ENCODE measurements at regions not wholly inside any gene's neighbourhood (a gene's known extent, or its start where the extent isn't known, plus 50 kb on each side); places are given as distances from the start of the nearest gene placed in this dataset.

- TF ChIP-seq CSRNP3 (CRISPR knock-in tag; IDR thresholded peaks at IDR 0.05): no peak
These were observed 214.3 kb downstream of the FAT4 start (continued) for GRCh38 chr4:125529071-125529470.

DNA sequence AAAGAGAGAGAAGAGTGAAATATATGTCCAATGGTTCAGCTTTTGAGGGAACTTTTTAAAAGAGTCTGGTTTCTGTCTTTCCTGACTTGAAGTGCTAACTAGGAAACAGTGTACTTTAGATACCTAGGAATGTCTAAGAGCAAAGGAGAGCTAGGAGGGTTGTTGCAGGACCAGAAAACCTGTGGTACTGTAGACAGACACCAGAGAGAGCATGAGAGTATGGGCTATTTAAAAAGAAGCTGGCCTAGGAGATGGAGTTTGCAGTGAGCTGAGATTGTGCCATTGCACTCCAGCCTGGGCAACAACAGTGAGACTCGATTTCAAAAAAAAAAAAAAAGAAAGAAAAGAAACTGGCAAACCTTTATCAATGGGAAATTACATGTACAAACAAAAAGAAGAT lies 223.9 kb downstream of the FAT4 start:
- no peak for TF ChIP-seq TCF4 (CRISPR knock-in tag; IDR thresholded peaks at IDR 0.05; ENCODE audit: borderline replicate concordance)
- TF ChIP-seq BACH2 (CRISPR knock-in tag; IDR thresholded peaks at IDR 0.05; ENCODE audit: borderline replicate concordance): no peak
- no peak for TF ChIP-seq ZNF70 (CRISPR knock-in tag; IDR thresholded peaks at IDR 0.05)
- no peak for TF ChIP-seq ZNF565 (CRISPR knock-in tag; conservative IDR thresholded peaks at IDR 0.05; ENCODE audit: low read depth)
- TF ChIP-seq PPARA (CRISPR knock-in tag; IDR thresholded peaks at IDR 0.05; ENCODE audit: borderline replicate concordance): no peak
- TF ChIP-seq CSDC2 (CRISPR knock-in tag; IDR thresholded peaks at IDR 0.05): no peak
- no peak for TF ChIP-seq ZFP3 (CRISPR knock-in tag; IDR thresholded peaks at IDR 0.05)
- TF ChIP-seq TOX (CRISPR knock-in tag; IDR thresholded peaks at IDR 0.05; ENCODE audit: borderline replicate concordance): no peak
- no peak for TF ChIP-seq ARNTL (CRISPR knock-in tag; IDR thresholded peaks at IDR 0.05; ENCODE audit: borderline replicate concordance, low read depth)
- TF ChIP-seq, protein P1, sequence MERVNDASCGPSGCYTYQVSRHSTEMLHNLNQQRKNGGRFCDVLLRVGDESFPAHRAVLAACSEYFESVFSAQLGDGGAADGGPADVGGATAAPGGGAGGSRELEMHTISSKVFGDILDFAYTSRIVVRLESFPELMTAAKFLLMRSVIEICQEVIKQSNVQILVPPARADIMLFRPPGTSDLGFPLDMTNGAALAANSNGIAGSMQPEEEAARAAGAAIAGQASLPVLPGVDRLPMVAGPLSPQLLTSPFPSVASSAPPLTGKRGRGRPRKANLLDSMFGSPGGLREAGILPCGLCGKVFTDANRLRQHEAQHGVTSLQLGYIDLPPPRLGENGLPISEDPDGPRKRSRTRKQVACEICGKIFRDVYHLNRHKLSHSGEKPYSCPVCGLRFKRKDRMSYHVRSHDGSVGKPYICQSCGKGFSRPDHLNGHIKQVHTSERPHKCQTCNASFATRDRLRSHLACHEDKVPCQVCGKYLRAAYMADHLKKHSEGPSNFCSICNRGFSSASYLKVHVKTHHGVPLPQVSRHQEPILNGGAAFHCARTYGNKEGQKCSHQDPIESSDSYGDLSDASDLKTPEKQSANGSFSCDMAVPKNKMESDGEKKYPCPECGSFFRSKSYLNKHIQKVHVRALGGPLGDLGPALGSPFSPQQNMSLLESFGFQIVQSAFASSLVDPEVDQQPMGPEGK (CRISPR knock-in tag; IDR thresholded peaks at IDR 0.05; ENCODE audit: borderline replicate concordance): no peak
- no peak for TF ChIP-seq SNAI2 (CRISPR knock-in tag; IDR thresholded peaks at IDR 0.05)
- TF ChIP-seq CSRNP3 (CRISPR knock-in tag; IDR thresholded peaks at IDR 0.05): no peak
- no peak for TF ChIP-seq ZC3H10 (CRISPR knock-in tag; IDR thresholded peaks at IDR 0.05)
- TF ChIP-seq RARB (CRISPR knock-in tag; IDR thresholded peaks at IDR 0.05): no peak
- TF ChIP-seq ZFP30 (CRISPR knock-in tag; IDR thresholded peaks at IDR 0.05): no peak
- TF ChIP-seq POU6F1 (CRISPR knock-in tag; IDR thresholded peaks at IDR 0.05; ENCODE audit: borderline replicate concordance, low read depth): no peak
- TF ChIP-seq OSR1 (CRISPR knock-in tag; IDR thresholded peaks at IDR 0.05): no peak
- no peak for TF ChIP-seq GLIS3 (CRISPR knock-in tag; IDR thresholded peaks at IDR 0.05)
- TF ChIP-seq, protein P2, sequence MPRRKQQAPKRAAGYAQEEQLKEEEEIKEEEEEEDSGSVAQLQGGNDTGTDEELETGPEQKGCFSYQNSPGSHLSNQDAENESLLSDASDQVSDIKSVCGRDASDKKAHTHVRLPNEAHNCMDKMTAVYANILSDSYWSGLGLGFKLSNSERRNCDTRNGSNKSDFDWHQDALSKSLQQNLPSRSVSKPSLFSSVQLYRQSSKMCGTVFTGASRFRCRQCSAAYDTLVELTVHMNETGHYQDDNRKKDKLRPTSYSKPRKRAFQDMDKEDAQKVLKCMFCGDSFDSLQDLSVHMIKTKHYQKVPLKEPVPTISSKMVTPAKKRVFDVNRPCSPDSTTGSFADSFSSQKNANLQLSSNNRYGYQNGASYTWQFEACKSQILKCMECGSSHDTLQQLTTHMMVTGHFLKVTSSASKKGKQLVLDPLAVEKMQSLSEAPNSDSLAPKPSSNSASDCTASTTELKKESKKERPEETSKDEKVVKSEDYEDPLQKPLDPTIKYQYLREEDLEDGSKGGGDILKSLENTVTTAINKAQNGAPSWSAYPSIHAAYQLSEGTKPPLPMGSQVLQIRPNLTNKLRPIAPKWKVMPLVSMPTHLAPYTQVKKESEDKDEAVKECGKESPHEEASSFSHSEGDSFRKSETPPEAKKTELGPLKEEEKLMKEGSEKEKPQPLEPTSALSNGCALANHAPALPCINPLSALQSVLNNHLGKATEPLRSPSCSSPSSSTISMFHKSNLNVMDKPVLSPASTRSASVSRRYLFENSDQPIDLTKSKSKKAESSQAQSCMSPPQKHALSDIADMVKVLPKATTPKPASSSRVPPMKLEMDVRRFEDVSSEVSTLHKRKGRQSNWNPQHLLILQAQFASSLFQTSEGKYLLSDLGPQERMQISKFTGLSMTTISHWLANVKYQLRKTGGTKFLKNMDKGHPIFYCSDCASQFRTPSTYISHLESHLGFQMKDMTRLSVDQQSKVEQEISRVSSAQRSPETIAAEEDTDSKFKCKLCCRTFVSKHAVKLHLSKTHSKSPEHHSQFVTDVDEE (CRISPR knock-in tag; IDR thresholded peaks at IDR 0.05): no peak
- ATAC-seq: no peak

GRCh38 chr4:125539691-125540090 lies 224.9 kb downstream of the FAT4 start:
- no peak for ATAC-seq
- TF ChIP-seq TCF4 (CRISPR knock-in tag; IDR thresholded peaks at IDR 0.05; ENCODE audit: borderline replicate concordance): no peak
- no peak for TF ChIP-seq CSRNP3 (CRISPR knock-in tag; IDR thresholded peaks at IDR 0.05)
- no peak for TF ChIP-seq ZFP30 (CRISPR knock-in tag; IDR thresholded peaks at IDR 0.05)
- TF ChIP-seq TOX (CRISPR knock-in tag; IDR thresholded peaks at IDR 0.05; ENCODE audit: borderline replicate concordance): no peak
- TF ChIP-seq, protein P2 (CRISPR knock-in tag; IDR thresholded peaks at IDR 0.05): no peak
- TF ChIP-seq, protein P1 (CRISPR knock-in tag; IDR thresholded peaks at IDR 0.05; ENCODE audit: borderline replicate concordance): no peak
- no peak for TF ChIP-seq ARNTL (CRISPR knock-in tag; IDR thresholded peaks at IDR 0.05; ENCODE audit: borderline replicate concordance, low read depth)
- no peak for TF ChIP-seq ZNF8 (CRISPR knock-in tag; IDR thresholded peaks at IDR 0.05)
- TF ChIP-seq GLIS3 (CRISPR knock-in tag; IDR thresholded peaks at IDR 0.05): no peak
- no peak for TF ChIP-seq PPARA (CRISPR knock-in tag; IDR thresholded peaks at IDR 0.05; ENCODE audit: borderline replicate concordance)
- TF ChIP-seq ZNF565 (CRISPR knock-in tag; conservative IDR thresholded peaks at IDR 0.05; ENCODE audit: low read depth): no peak
- TF ChIP-seq ZFP3 (CRISPR knock-in tag; IDR thresholded peaks at IDR 0.05): no peak
